ENCODE measurements at regions not wholly inside any gene's neighbourhood (a gene's known extent, or its start where the extent isn't known, plus 50 kb on each side); places are given as distances from the start of the nearest gene placed in this dataset.

DNA sequence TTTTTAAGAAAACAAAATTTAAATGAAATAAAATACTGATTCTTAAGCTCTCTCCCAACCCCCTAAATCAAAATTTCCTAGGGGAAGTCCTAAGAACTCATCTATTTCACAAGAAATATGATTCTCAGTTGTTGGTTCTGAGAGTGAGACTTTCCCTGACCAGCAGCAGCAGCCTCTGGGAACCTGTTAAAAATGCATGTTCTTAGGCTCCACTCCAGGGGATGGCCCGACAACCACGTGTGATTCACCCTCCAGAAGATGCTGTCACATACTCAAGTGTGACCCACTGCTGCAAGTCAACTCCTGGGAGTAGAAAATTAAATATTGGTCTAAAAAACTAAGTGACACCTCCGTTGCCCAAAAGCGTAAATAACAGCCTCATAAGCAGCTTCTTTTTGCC lies 343.2 kb upstream of the NR2F2 start (continued):
- TF ChIP-seq, protein P1, sequence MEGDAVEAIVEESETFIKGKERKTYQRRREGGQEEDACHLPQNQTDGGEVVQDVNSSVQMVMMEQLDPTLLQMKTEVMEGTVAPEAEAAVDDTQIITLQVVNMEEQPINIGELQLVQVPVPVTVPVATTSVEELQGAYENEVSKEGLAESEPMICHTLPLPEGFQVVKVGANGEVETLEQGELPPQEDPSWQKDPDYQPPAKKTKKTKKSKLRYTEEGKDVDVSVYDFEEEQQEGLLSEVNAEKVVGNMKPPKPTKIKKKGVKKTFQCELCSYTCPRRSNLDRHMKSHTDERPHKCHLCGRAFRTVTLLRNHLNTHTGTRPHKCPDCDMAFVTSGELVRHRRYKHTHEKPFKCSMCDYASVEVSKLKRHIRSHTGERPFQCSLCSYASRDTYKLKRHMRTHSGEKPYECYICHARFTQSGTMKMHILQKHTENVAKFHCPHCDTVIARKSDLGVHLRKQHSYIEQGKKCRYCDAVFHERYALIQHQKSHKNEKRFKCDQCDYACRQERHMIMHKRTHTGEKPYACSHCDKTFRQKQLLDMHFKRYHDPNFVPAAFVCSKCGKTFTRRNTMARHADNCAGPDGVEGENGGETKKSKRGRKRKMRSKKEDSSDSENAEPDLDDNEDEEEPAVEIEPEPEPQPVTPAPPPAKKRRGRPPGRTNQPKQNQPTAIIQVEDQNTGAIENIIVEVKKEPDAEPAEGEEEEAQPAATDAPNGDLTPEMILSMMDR (IDR thresholded peaks at IDR 0.05): no peak
- TF ChIP-seq MEF2A (IDR thresholded peaks at IDR 0.05; ENCODE audit: borderline replicate concordance, low read depth): no peak
- TF ChIP-seq CHD2 (IDR thresholded peaks at IDR 0.05; ENCODE audit: low read length, partially characterized antibody): no peak
- TF ChIP-seq MXI1 (IDR thresholded peaks at IDR 0.05; ENCODE audit: low read depth, low read length): no peak
- TF ChIP-seq RCOR1 (IDR thresholded peaks at IDR 0.05; ENCODE audit: low read length): no peak
- TF ChIP-seq NRF1 (IDR thresholded peaks at IDR 0.05; ENCODE audit: low read depth, low read length): no peak

DNA sequence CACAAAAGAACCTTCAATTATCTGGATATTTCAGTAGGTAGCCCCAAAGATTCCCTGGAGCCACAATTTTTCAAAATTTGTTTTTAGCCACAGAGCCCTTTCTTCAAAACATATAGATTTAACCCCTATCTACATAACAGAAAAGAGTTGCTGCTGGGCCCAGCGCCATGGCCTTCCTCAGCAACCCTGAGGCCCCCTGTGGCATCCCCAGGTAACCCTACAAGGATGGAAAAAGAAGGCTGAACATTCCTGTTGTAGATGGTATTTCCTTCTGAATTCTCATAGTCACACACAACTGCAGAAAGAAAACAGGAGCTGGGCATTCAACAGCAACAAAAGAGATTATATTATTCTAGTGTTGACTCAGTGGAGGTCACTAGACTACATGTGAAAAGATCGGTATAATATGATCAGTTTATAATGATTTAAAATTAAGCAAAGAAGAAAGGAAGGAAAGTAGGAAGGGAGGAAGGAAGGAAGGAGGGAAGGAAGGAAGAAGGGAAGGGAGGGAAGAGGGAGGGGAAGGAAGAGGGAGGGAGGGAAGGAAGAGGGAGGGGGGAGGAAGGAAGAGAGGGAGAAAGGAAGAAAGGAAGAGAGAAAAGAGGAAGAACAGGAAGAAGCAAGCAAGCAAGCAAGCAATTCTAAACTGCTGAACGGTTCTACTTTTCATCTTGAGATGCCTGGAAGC lies 342.5 kb upstream of the NR2F2 start:
- Histone ChIP-seq H2AFZ (ENCODE audit: low read depth) (no peak overlapping the region), H3F3A (replicated peaks; ENCODE audit: insufficient read depth) (no peaks in the 10 kb centered on the region), H3K9me3 (no peaks in the 10 kb centered on the region), H3K4me1 (ENCODE audit: control insufficient read depth in 1 of 2, insufficient read depth in 2 of 2, low read depth in 1 of 2, low read length in 1 of 2) (no peaks in the 10 kb centered on the region), H3K4me3 (ENCODE audit: low read depth in 2 of 2, low read length in 1 of 2) (no peak overlapping the region), H3K4me2 (no peak overlapping the region), H3K79me2 (ENCODE audit: insufficient read depth) (no peaks in the 10 kb centered on the region), H4K20me1 (ENCODE audit: insufficient read depth) (no peaks in the 10 kb centered on the region), H3K27ac (ENCODE audit: low read depth in 2 of 2, low read length in 1 of 2) (no peak overlapping the region), H3K27me3 (ENCODE audit: insufficient read depth) (no peaks in the 10 kb centered on the region), H3K36me3 (replicated peaks in 1 of 2; ENCODE audit: control insufficient read depth in 1 of 2, insufficient read depth in 2 of 2, low read length in 1 of 2) (no peaks in the 10 kb centered on the region), H3K9me2 (no peaks in the 10 kb centered on the region), H3K9ac (no peak overlapping the region)
- POLR2A ChIA-PET: no interaction called here
- CTCF ChIA-PET: no interaction called here
- no peak for DNase-seq
- 14% methylated on average over 3 of the region's 3 CpGs for WGBS (ENCODE audit: low lambda C conversion rate)
- TF ChIP-seq MXI1 (IDR thresholded peaks at IDR 0.05; ENCODE audit: low read depth, low read length): no peak
- TF ChIP-seq, protein P2, sequence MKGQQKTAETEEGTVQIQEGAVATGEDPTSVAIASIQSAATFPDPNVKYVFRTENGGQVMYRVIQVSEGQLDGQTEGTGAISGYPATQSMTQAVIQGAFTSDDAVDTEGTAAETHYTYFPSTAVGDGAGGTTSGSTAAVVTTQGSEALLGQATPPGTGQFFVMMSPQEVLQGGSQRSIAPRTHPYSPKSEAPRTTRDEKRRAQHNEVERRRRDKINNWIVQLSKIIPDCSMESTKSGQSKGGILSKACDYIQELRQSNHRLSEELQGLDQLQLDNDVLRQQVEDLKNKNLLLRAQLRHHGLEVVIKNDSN (IDR thresholded peaks at IDR 0.05; ENCODE audit: borderline replicate concordance, low read depth): no peak
- no peak for TF ChIP-seq NFIC (IDR thresholded peaks at IDR 0.05; ENCODE audit: borderline replicate concordance)
- TF ChIP-seq, protein P1 (IDR thresholded peaks at IDR 0.05): no peak
- no peak for TF ChIP-seq CHD2 (IDR thresholded peaks at IDR 0.05; ENCODE audit: low read length, partially characterized antibody)
- TF ChIP-seq, protein P3, sequence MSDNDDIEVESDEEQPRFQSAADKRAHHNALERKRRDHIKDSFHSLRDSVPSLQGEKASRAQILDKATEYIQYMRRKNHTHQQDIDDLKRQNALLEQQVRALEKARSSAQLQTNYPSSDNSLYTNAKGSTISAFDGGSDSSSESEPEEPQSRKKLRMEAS (IDR thresholded peaks at IDR 0.05; ENCODE audit: low read depth): no peak
- TF ChIP-seq, protein P4, sequence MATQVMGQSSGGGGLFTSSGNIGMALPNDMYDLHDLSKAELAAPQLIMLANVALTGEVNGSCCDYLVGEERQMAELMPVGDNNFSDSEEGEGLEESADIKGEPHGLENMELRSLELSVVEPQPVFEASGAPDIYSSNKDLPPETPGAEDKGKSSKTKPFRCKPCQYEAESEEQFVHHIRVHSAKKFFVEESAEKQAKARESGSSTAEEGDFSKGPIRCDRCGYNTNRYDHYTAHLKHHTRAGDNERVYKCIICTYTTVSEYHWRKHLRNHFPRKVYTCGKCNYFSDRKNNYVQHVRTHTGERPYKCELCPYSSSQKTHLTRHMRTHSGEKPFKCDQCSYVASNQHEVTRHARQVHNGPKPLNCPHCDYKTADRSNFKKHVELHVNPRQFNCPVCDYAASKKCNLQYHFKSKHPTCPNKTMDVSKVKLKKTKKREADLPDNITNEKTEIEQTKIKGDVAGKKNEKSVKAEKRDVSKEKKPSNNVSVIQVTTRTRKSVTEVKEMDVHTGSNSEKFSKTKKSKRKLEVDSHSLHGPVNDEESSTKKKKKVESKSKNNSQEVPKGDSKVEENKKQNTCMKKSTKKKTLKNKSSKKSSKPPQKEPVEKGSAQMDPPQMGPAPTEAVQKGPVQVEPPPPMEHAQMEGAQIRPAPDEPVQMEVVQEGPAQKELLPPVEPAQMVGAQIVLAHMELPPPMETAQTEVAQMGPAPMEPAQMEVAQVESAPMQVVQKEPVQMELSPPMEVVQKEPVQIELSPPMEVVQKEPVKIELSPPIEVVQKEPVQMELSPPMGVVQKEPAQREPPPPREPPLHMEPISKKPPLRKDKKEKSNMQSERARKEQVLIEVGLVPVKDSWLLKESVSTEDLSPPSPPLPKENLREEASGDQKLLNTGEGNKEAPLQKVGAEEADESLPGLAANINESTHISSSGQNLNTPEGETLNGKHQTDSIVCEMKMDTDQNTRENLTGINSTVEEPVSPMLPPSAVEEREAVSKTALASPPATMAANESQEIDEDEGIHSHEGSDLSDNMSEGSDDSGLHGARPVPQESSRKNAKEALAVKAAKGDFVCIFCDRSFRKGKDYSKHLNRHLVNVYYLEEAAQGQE (IDR thresholded peaks at IDR 0.05; ENCODE audit: low read depth, low read length): no peak
- TF ChIP-seq TEAD4 (IDR thresholded peaks at IDR 0.05; ENCODE audit: borderline replicate concordance, insufficient read depth): no peak
- TF ChIP-seq, protein P5, sequence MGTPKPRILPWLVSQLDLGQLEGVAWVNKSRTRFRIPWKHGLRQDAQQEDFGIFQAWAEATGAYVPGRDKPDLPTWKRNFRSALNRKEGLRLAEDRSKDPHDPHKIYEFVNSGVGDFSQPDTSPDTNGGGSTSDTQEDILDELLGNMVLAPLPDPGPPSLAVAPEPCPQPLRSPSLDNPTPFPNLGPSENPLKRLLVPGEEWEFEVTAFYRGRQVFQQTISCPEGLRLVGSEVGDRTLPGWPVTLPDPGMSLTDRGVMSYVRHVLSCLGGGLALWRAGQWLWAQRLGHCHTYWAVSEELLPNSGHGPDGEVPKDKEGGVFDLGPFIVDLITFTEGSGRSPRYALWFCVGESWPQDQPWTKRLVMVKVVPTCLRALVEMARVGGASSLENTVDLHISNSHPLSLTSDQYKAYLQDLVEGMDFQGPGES (IDR thresholded peaks at IDR 0.05; ENCODE audit: low read depth, low read length): no peak
- TF ChIP-seq EP300 (IDR thresholded peaks at IDR 0.05; ENCODE audit: borderline replicate concordance in 1 of 2, low read depth in 1 of 2, low read length in 1 of 2): no peak
- no peak for TF ChIP-seq RFX5 (IDR thresholded peaks at IDR 0.05; ENCODE audit: low read length)
- no peak for TF ChIP-seq SMC3 (IDR thresholded peaks at IDR 0.05; ENCODE audit: low read depth, low read length)
- no peak for TF ChIP-seq TAF1 (IDR thresholded peaks at IDR 0.05; ENCODE audit: borderline replicate concordance, low read depth, low read length)
- TF ChIP-seq TCF12 (IDR thresholded peaks at IDR 0.05): no peak
- TF ChIP-seq EZH2phosphoT487 (IDR thresholded peaks at IDR 0.05; ENCODE audit: borderline replicate concordance, low read depth): no peak
